GM12878 (cell line): ENCODE measurements at regions not wholly inside any gene's neighbourhood (a gene's known extent, or its start where the extent isn't known, plus 50 kb on each side); places are given as distances from the start of the nearest gene placed in this dataset.

Experiments used
- ATAC-seq: fragments of 200-7000 bp; cut with Tn5 transposase; 3 replicates; pipeline ENCODE4 v1.9.1; 2020; ENCODE audit warnings: mild to moderate bottlenecking, moderate library complexity
- BruUV-seq: library from RNA; stranded (reverse); fragments of 400-500 nt; replicated peaks from 2 replicates; lab custom pipeline; 2021; lab: Mats Ljungman, UMichigan
- CTCF ChIA-PET: fragments of 300-600 bp; sonication (Branson Sonifier 250); formaldehyde crosslinking; extraction: SDS; loops from one replicate; lab custom pipeline; 2021; ENCODE audit warnings: inconsistent platforms; lab: Yijun Ruan, JAX
- POLR2A ChIA-PET: fragments of 350-600 bp; formaldehyde crosslinking; extraction: SDS; loops from one replicate; lab custom pipeline; 2021; ENCODE audit warnings: inconsistent platforms; lab: Charles Lee
- RAD21 ChIA-PET: fragments of 300-600 bp; sonication (Branson Sonifier 250); formaldehyde crosslinking; loops from one replicate; lab custom pipeline; 2023; ENCODE audit warnings: antibody characterized with exemption; ENCODE audit not compliant: unreplicated experiment; lab: Charles Lee
- SMC1A ChIA-PET: fragments of 300-600 bp; sonication (Branson Sonifier 250); formaldehyde crosslinking; loops from one replicate; lab custom pipeline; 2023; ENCODE audit not compliant: unreplicated experiment, uncharacterized antibody; lab: Charles Lee
- DNase-seq: peaks from one replicate; pipeline ENCODE4 v3.0.0-alpha.2; 2011; ENCODE audit warnings: low read depth, low spot score
- FAIRE-seq: peaks from 3 replicates; lab custom pipeline; 2011; peaks lifted over from hg19 to GRCh38; lab: Jason Lieb, UNC
- H2AFZ ChIP-seq: 2 replicates; pipeline ENCODE4 v1.6.0; 2011; ENCODE audit warnings: low read depth, low read length, control low read depth; ENCODE audit not compliant: control insufficient read depth
- H3K27ac ChIP-seq: 2 replicates; pipeline ENCODE4 v1.5.1; 2011; ENCODE audit warnings: control low read depth; ENCODE audit not compliant: control insufficient read depth, insufficient read depth
- H3K27me3 ChIP-seq, 2 experiments: replicated peaks in 1 of 2; 2 replicates each; pipeline versions ENCODE4 v1.6.0 to v1.6.1; 2011; ENCODE audit warnings: low read length in 1 of 2; ENCODE audit not compliant: control insufficient read depth in 2 of 2, insufficient read depth in 2 of 2
- H3K36me3 ChIP-seq, 2 experiments: 2 replicates each; pipeline ENCODE4 v1.5.1; 2011; ENCODE audit warnings: low read length in 1 of 2; ENCODE audit not compliant: control insufficient read depth in 2 of 2, insufficient read depth in 2 of 2
- H3K4me1 ChIP-seq: 2 replicates; pipeline ENCODE4 v1.6.1; 2011; ENCODE audit warnings: mild to moderate bottlenecking, low read length, moderate library complexity, mixed read lengths; ENCODE audit not compliant: control insufficient read depth, insufficient read depth
- H3K4me2 ChIP-seq: 2 replicates; pipeline ENCODE4 v1.6.0; 2011; ENCODE audit warnings: control low read depth; ENCODE audit not compliant: control insufficient read depth, insufficient read depth
- H3K4me3 ChIP-seq: fragments of 200-600 bp; sonication (generic); 2 replicates; pipeline ENCODE4 v1.5.1; 2016
- H3K79me2 ChIP-seq: 2 replicates; pipeline ENCODE4 v1.6.0; 2011; ENCODE audit warnings: low read length; ENCODE audit not compliant: control insufficient read depth, insufficient read depth
- H3K9ac ChIP-seq: 2 replicates; pipeline ENCODE4 v1.8.0; 2011; ENCODE audit warnings: low read length, control low read depth, mixed read lengths; ENCODE audit not compliant: control insufficient read depth, insufficient read depth
- H3K9me3 ChIP-seq: replicated peaks from 3 replicates; pipeline ENCODE4 v1.5.1; 2011; ENCODE audit warnings: mild to moderate bottlenecking, low read length; ENCODE audit not compliant: control insufficient read depth, insufficient read depth
- H4K20me1 ChIP-seq: 2 replicates; pipeline ENCODE4 v1.6.0; 2011; ENCODE audit not compliant: control insufficient read depth, insufficient read depth
- ATF3 ChIP-seq: IDR thresholded peaks from 2 replicates; pipeline ENCODE4 v1.6.1; 2011; ENCODE audit warnings: low read depth, mild to moderate bottlenecking, low read length, moderate library complexity, borderline replicate concordance; ENCODE audit errors: extremely low read depth
- ATF7 ChIP-seq: fragments of 450-650 bp; IDR thresholded peaks from 2 replicates; pipeline ENCODE4 v1.6.1; 2016; ENCODE audit warnings: low read depth, mild to moderate bottlenecking
- BMI1 ChIP-seq: fragments of 450-650 bp; IDR thresholded peaks from 2 replicates; pipeline ENCODE4 v1.6.1; 2016; ENCODE audit warnings: mild to moderate bottlenecking, moderate library complexity, borderline replicate concordance
- CBX5 ChIP-seq: sonication (generic); IDR thresholded peaks from 2 replicates; pipeline ENCODE4 v1.6.1; 2016; ENCODE audit warnings: low read depth, moderate library complexity, mild to moderate bottlenecking, inconsistent platforms
- E4F1 ChIP-seq: fragments of 450-650 bp; IDR thresholded peaks from 2 replicates; pipeline ENCODE4 v1.6.1; 2018; ENCODE audit warnings: borderline replicate concordance, mild to moderate bottlenecking; ENCODE audit not compliant: partially characterized antibody
- EZH2 ChIP-seq: IDR thresholded peaks from 2 replicates; pipeline ENCODE4 v1.6.1; 2012; ENCODE audit warnings: low read depth, mild to moderate bottlenecking, control low read depth, inconsistent platforms, low read length, borderline replicate concordance; ENCODE audit not compliant: control insufficient read depth
- HCFC1 ChIP-seq: fragments of 150-350 bp; IDR thresholded peaks from 2 replicates; pipeline ENCODE4 v1.6.1; 2014; ENCODE audit warnings: low read length
- HDGF ChIP-seq: fragments of 450-650 bp; IDR thresholded peaks from 2 replicates; pipeline ENCODE4 v1.6.1; 2016; ENCODE audit warnings: antibody characterized with exemption
- IKZF1 ChIP-seq: fragments of 450-650 bp; conservative IDR thresholded peaks from 2 replicates; pipeline ENCODE4 v1.6.1; 2017; ENCODE audit warnings: antibody characterized with exemption, mild to moderate bottlenecking
- MEF2A ChIP-seq: IDR thresholded peaks from 2 replicates; pipeline ENCODE4 v1.6.1; 2011; ENCODE audit warnings: low read depth, mild to moderate bottlenecking, low read length, moderate library complexity; ENCODE audit not compliant: insufficient read depth
- NR2C2 ChIP-seq: IDR thresholded peaks from 2 replicates; pipeline ENCODE4 v1.6.1; 2011; ENCODE audit warnings: borderline replicate concordance, low read depth; ENCODE audit not compliant: control insufficient read depth, insufficient read length
- PAX5 ChIP-seq: IDR thresholded peaks from 2 replicates; pipeline ENCODE4 v1.6.1; 2011; ENCODE audit warnings: low read depth, low read length, borderline replicate concordance
- RELA ChIP-seq: fragments of 450-650 bp; IDR thresholded peaks from 2 replicates; pipeline ENCODE4 v1.8.0; 2014; ENCODE audit warnings: borderline replicate concordance; ENCODE audit not compliant: partially characterized antibody
- SIX5 ChIP-seq: IDR thresholded peaks from 2 replicates; pipeline ENCODE4 v1.6.1; 2011; ENCODE audit warnings: mild to moderate bottlenecking, low read depth, low read length, moderate library complexity; ENCODE audit not compliant: severe bottlenecking
- SMARCA5 ChIP-seq: fragments of 450-650 bp; IDR thresholded peaks from 2 replicates; pipeline ENCODE4 v1.6.1; 2017; ENCODE audit warnings: mild to moderate bottlenecking
- SREBF2 ChIP-seq: IDR thresholded peaks from 2 replicates; pipeline ENCODE4 v1.6.1; 2012; ENCODE audit warnings: mild to moderate bottlenecking, low read length
- STAT1 ChIP-seq: fragments of 450-650 bp; conservative IDR thresholded peaks from 2 replicates; pipeline ENCODE4 v1.6.1; 2014; ENCODE audit warnings: antibody characterized with exemption, mild to moderate bottlenecking
- WRNIP1 ChIP-seq: IDR thresholded peaks from 2 replicates; pipeline ENCODE4 v1.6.1; 2011; ENCODE audit warnings: low read depth, low read length, improper control_type of control experiment, borderline replicate concordance
- ZSCAN29 ChIP-seq: fragments of 450-650 bp; IDR thresholded peaks from 2 replicates; pipeline ENCODE4 v1.6.1; 2017; ENCODE audit warnings: mild to moderate bottlenecking, moderate library complexity
- WGBS: methylation state at CpG from one replicate; pipeline ENCODE4 v1.1.6; 2016; ENCODE audit warnings: low lambda C conversion rate; ENCODE audit not compliant: insufficient replicate concordance, insufficient coverage; ENCODE audit errors: missing lambda C conversion rate; 5-methylcytosine and 5-hydroxymethylcytosine counted together
- in situ Hi-C: fragments of 300-500 bp; cut with MboI; formaldehyde crosslinking; loops from 9 replicates; pipeline ENCODE4 v1.14.3; 2018; ENCODE audit warnings: mixed read lengths
- intact Hi-C: fragments of 100-400 bp; cut with micrococcal nuclease; formaldehyde crosslinking; loops from one replicate; pipeline ENCODE4 v1.14.2; 2022; ENCODE audit not compliant: unreplicated experiment

GRCh38 chr13:106738186-106738678, 170.3 kb upstream of the ARGLU1 start (continued):
- no peak for TF ChIP-seq E4F1
- no peak for TF ChIP-seq SIX5
- no peak for TF ChIP-seq NR2C2
- no peak for TF ChIP-seq MEF2A

- no peak overlapping the region for H3K27ac ChIP-seq
- ChIA-PET CTCF (interaction anchor here (0.5 to 1.0 kb wide), 2 partner anchors 16 to 655 kb away, joined by 3 to 4 read pairs; no protein-coding TSS in a partner anchor), POLR2A (no interaction called here), RAD21 (no interaction called here), SMC1A (no interaction called here)
- TF ChIP-seq BMI1 (no peak), HCFC1 (no peak), STAT1 (no peak), SREBF2 (no peak), RELA (no peak), IKZF1 (no peak), WRNIP1 (no peak), ATF7 (no peak), MEF2A (no peak), HDGF (no peak), ZSCAN29 (no peak), SMARCA5 (no peak), ATF3 (no peak), PAX5 (no peak), CBX5 (no peak), EZH2 (no peak)
- in situ Hi-C loops, result no loop called here
- DNase-seq (no peak), FAIRE-seq (no peak), ATAC-seq (no peak)
- H3K4me2 ChIP-seq, result no peak overlapping the region
- no peak overlapping the region for H2AFZ ChIP-seq
- 82% methylated on average over 12 of the region's 12 CpGs for WGBS
- H3K4me3 ChIP-seq, result no peak overlapping the region
- H3K79me2 ChIP-seq, result no peaks in the 10 kb centered on the region
- H3K9me3 ChIP-seq, result no peaks in the 10 kb centered on the region
- BruUV-seq, result no TSS peak
- H3K36me3 ChIP-seq, result no peaks in the 10 kb centered on the region
- intact Hi-C loops, result no loop called here
- no peaks in the 10 kb centered on the region for H3K4me1 ChIP-seq
- no peak overlapping the region for H3K9ac ChIP-seq
- H4K20me1 ChIP-seq, result no peaks in the 10 kb centered on the region
- no peaks in the 10 kb centered on the region for H3K27me3 ChIP-seq
Observed at GRCh38 chr13:106736941-106737340, 169.0 kb upstream of the ARGLU1 start.
